ENCODE measurements at regions not wholly inside any gene's neighbourhood (a gene's known extent, or its start where the extent isn't known, plus 50 kb on each side); places are given as distances from the start of the nearest gene placed in this dataset.
"Not testable (repeated sequence)": the region's sequence is repeated elsewhere in the genome, so short reads cannot be mapped to it uniquely, and the experiment has no call there.

GRCh38 chr17:26965898-26966624 is 327.9 kb upstream of the WSB1 start:
- TF ChIP-seq CTCF (IDR thresholded peaks at IDR 0.05; ENCODE audit: low read depth, low read length); POLR2A (IDR thresholded peaks at IDR 0.05; ENCODE audit: extremely low read depth, insufficient read length): not testable (repeated sequence)

All from NB4 (cell line).